ENCODE measurements at regions not wholly inside any gene's neighbourhood (a gene's known extent, or its start where the extent isn't known, plus 50 kb on each side); places are given as distances from the start of the nearest gene placed in this dataset.
"Not testable (repeated sequence)": the region's sequence is repeated elsewhere in the genome, so short reads cannot be mapped to it uniquely, and the experiment has no call there.

GRCh38 chr11:38784164-38784563, 2186.1 kb upstream of the RAG2 start:
- no peak overlapping the region for H3K4me3 Mint-ChIP-seq
- Histone ChIP-seq H3K27me3 (ENCODE audit: insufficient read depth, low read length, poor library complexity, severe bottlenecking) (no peaks in the 10 kb centered on the region), H3K4me3 (ENCODE audit: low read length) (no peak overlapping the region), H3K36me3 (ENCODE audit: insufficient read depth, low read length) (no peaks in the 10 kb centered on the region), H3K4me1 (ENCODE audit: insufficient read depth, low read length) (no peaks in the 10 kb centered on the region), H3K27ac (ENCODE audit: low read depth, low read length) (no peak overlapping the region), H3K9me3 (ENCODE audit: low read length) (no peaks in the 10 kb centered on the region)
- POLR2A ChIA-PET: no interaction called here
- CTCF ChIA-PET: no interaction called here
- no peak overlapping the region for H3K27ac Mint-ChIP-seq
- H3K4me1 Mint-ChIP-seq: no peaks in the 10 kb centered on the region
- DNase-seq: no peak
- H3K27me3 Mint-ChIP-seq: peaks cover 0 to 2% of the 10 kb centered on the region in 2 donors
- no peaks in the 10 kb centered on the region for H3K36me3 Mint-ChIP-seq
- peaks cover 4 to 21% (median 10%) of the 10 kb centered on the region in 5 donors for H3K9me3 Mint-ChIP-seq

DNA sequence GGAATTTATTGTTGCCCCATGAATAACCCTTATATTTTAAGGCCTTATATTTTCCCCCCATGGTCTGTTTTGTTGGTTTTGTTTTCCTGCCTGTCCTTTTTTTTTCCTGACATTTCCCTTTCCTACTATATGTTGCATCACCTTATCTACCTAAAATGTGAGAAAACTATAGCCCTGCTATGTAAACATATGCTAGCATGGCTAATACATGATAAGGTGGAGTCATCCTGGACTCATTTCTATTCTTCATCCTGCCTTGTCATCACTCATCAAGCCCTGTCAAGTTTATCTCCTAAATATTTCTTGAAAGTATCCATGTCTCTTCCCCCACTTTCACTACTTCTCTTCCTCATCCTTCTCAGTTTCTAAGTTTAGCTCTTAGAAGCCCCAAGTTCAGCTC, 2168.8 kb upstream of the RAG2 start:
- H3K4me3 ChIP-seq (ENCODE audit: low read length): no peak overlapping the region
- ChIA-PET CTCF (no interaction called here), POLR2A (no interaction called here)
- H3K27me3 Mint-ChIP-seq: no peaks in the 10 kb centered on the region
- H3K4me3 Mint-ChIP-seq: no peak overlapping the region
- H3K27ac ChIP-seq (ENCODE audit: low read depth, low read length): no peak overlapping the region
- no peaks in the 10 kb centered on the region for H3K27me3 ChIP-seq (ENCODE audit: insufficient read depth, low read length, poor library complexity, severe bottlenecking)
- peaks cover 11 to 18% (median 16%) of the 10 kb centered on the region in 5 donors for H3K9me3 Mint-ChIP-seq
- no peaks in the 10 kb centered on the region for H3K36me3 Mint-ChIP-seq
- H3K4me1 ChIP-seq (ENCODE audit: insufficient read depth, low read length): no peaks in the 10 kb centered on the region
- no peaks in the 10 kb centered on the region for H3K9me3 ChIP-seq (ENCODE audit: low read length)
- no peaks in the 10 kb centered on the region for H3K36me3 ChIP-seq (ENCODE audit: insufficient read depth, low read length)
- H3K27ac Mint-ChIP-seq: no peak overlapping the region
- H3K4me1 Mint-ChIP-seq: no peaks in the 10 kb centered on the region
- no peak for DNase-seq

DNA sequence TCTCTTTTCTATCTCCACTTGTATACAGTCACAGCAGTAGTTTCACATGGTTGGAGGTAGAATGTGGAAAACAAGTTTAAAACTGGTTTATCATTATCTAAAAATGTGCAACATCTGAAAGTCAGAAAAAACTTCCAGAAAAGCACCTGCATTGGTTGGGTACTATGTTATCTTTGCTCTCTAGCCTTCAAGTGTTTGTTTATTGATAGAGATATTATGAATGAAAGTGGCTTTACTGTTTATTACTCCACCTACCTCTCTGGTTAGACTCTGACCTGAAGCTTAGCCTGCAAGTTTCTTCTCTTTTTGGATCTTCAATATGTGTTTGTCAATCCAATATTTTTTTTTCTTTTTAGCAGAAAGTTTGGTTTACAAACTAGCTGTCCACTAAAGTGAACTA, 2161.4 kb upstream of the RAG2 start:
- H3K4me3 Mint-ChIP-seq: no peak overlapping the region
- H3K27ac Mint-ChIP-seq: no peak overlapping the region
- no peak for DNase-seq
- H3K4me3 ChIP-seq (ENCODE audit: low read length): no peak overlapping the region
- peaks cover 2 to 10% (median 5%) of the 10 kb centered on the region in 5 donors for H3K9me3 Mint-ChIP-seq
- H3K27me3 Mint-ChIP-seq: no peaks in the 10 kb centered on the region
- H3K36me3 ChIP-seq (ENCODE audit: insufficient read depth, low read length): no peaks in the 10 kb centered on the region
- no peaks in the 10 kb centered on the region for H3K9me3 ChIP-seq (ENCODE audit: low read length)
- H3K27ac ChIP-seq (ENCODE audit: low read depth, low read length): no peak overlapping the region
- no peaks in the 10 kb centered on the region for H3K27me3 ChIP-seq (ENCODE audit: insufficient read depth, low read length, poor library complexity, severe bottlenecking)
- no peaks in the 10 kb centered on the region for H3K4me1 Mint-ChIP-seq
- no peaks in the 10 kb centered on the region for H3K36me3 Mint-ChIP-seq
- POLR2A ChIA-PET: no interaction called here
- H3K4me1 ChIP-seq (ENCODE audit: insufficient read depth, low read length): no peaks in the 10 kb centered on the region
- CTCF ChIA-PET: no interaction called here

- Histone ChIP-seq H3K27me3 (ENCODE audit: insufficient read depth, low read length, poor library complexity, severe bottlenecking) (no peaks in the 10 kb centered on the region), H3K27ac (ENCODE audit: low read depth, low read length) (no peak overlapping the region), H3K4me1 (ENCODE audit: insufficient read depth, low read length) (no peaks in the 10 kb centered on the region), H3K4me3 (ENCODE audit: low read length) (no peak overlapping the region), H3K36me3 (ENCODE audit: insufficient read depth, low read length) (no peaks in the 10 kb centered on the region), H3K9me3 (ENCODE audit: low read length) (no peaks in the 10 kb centered on the region)
- Mint-ChIP-seq H3K4me3 (no peak overlapping the region), H3K9me3 (peaks cover 5 to 17% (median 8%) of the 10 kb centered on the region in 5 donors), H3K27me3 (no peaks in the 10 kb centered on the region), H3K27ac (no peak overlapping the region), H3K36me3 (no peaks in the 10 kb centered on the region), H3K4me1 (no peaks in the 10 kb centered on the region)
- ChIA-PET CTCF (no interaction called here), POLR2A (no interaction called here)
- no peak for DNase-seq
These were observed 2158.5 kb upstream of the RAG2 start for GRCh38 chr11:38756537-38756936.

- Histone ChIP-seq H3K27ac (ENCODE audit: low read depth, low read length) (no peak overlapping the region), H3K27me3 (ENCODE audit: insufficient read depth, low read length, poor library complexity, severe bottlenecking) (no peaks in the 10 kb centered on the region), H3K36me3 (ENCODE audit: insufficient read depth, low read length) (no peaks in the 10 kb centered on the region), H3K9me3 (ENCODE audit: low read length) (no peaks in the 10 kb centered on the region), H3K4me1 (ENCODE audit: insufficient read depth, low read length) (no peaks in the 10 kb centered on the region), H3K4me3 (ENCODE audit: low read length) (no peak overlapping the region)
- no peaks in the 10 kb centered on the region for H3K4me1 Mint-ChIP-seq
- CTCF ChIA-PET: no interaction called here
- no peak overlapping the region for H3K4me3 Mint-ChIP-seq
- no peaks in the 10 kb centered on the region for H3K36me3 Mint-ChIP-seq
- no peaks in the 10 kb centered on the region for H3K27me3 Mint-ChIP-seq
- POLR2A ChIA-PET: no interaction called here
- H3K9me3 Mint-ChIP-seq: peaks cover 7 to 27% (median 10%) of the 10 kb centered on the region in 5 donors
- no peak for DNase-seq
- H3K27ac Mint-ChIP-seq: no peak overlapping the region
These were observed 2153.4 kb upstream of the RAG2 start for GRCh38 chr11:38751421-38751820.

DNA sequence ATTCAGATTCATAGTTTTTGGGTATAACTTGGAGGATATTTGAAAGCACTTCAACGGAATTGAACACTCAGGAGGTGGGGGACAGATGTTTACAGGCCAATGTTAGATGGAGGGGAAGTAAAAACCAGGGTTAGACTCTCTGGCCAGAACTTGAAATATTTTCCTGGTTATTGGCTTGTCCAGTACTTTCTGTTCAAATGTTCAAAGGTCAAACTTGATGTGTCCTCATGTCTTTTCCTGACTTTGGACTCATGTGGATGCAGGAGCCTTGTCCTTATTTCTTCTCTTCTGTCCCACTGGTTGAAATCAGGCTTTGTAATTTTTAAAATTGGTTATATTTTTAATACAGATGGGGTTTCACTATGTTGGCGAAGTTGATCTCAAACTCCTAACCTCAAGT, 2148.5 kb upstream of the RAG2 start:
- peaks cover 2 to 14% (median 6%) of the 10 kb centered on the region in 5 donors for H3K9me3 Mint-ChIP-seq

DNA sequence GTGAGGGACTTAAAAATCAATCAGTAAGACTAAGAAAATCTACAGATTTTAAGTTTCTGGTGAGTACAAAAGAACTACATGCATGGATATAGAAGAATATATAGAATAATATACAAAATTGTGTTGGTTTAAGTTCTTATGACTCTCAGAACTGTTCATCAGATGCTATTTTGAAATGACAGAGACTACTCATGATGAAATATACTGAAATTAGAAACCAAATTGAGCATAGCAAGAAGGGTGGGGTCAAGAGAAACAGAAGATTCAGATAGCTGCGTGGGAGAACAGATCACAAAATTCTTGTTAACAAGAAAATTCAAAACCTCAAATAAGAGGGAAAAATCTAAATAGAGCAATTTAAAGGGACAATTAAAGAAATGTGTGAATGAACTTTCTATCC, 2125.3 kb upstream of the RAG2 start:
- H3K36me3 Mint-ChIP-seq: no peaks in the 10 kb centered on the region
- H3K4me1 ChIP-seq (ENCODE audit: insufficient read depth, low read length): no peaks in the 10 kb centered on the region
- H3K4me1 Mint-ChIP-seq: no peaks in the 10 kb centered on the region
- no peaks in the 10 kb centered on the region for H3K36me3 ChIP-seq (ENCODE audit: insufficient read depth, low read length)
- no peak overlapping the region for H3K4me3 Mint-ChIP-seq
- no peak for DNase-seq
- no peaks in the 10 kb centered on the region for H3K27me3 Mint-ChIP-seq
- CTCF ChIA-PET: no interaction called here
- POLR2A ChIA-PET: no interaction called here
- H3K27ac ChIP-seq (ENCODE audit: low read depth, low read length): no peak overlapping the region
- no peaks in the 10 kb centered on the region for H3K27me3 ChIP-seq (ENCODE audit: insufficient read depth, low read length, poor library complexity, severe bottlenecking)
- peaks cover 5 to 26% (median 11%) of the 10 kb centered on the region in 5 donors for H3K9me3 Mint-ChIP-seq
- no peak overlapping the region for H3K4me3 ChIP-seq (ENCODE audit: low read length)
- no peak overlapping the region for H3K27ac Mint-ChIP-seq
- no peaks in the 10 kb centered on the region for H3K9me3 ChIP-seq (ENCODE audit: low read length)

More for the DNA sequence above, 2148.5 kb upstream of the RAG2 start:
- H3K4me1 Mint-ChIP-seq; H3K9me3 ChIP-seq (ENCODE audit: low read length); H3K36me3 ChIP-seq (ENCODE audit: insufficient read depth, low read length); H3K4me1 ChIP-seq (ENCODE audit: insufficient read depth, low read length); H3K36me3 Mint-ChIP-seq; CTCF ChIA-PET; POLR2A ChIA-PET; H3K27me3 Mint-ChIP-seq; H3K4me3 Mint-ChIP-seq; H3K4me3 ChIP-seq (ENCODE audit: low read length); H3K27ac Mint-ChIP-seq; H3K27me3 ChIP-seq (ENCODE audit: insufficient read depth, low read length, poor library complexity, severe bottlenecking); H3K27ac ChIP-seq (ENCODE audit: low read depth, low read length); DNase-seq: not testable (repeated sequence)

GRCh38 chr11:38721586-38722315, 2123.7 kb upstream of the RAG2 start:
- no peaks in the 10 kb centered on the region for H3K9me3 ChIP-seq (ENCODE audit: low read length)
- H3K27ac ChIP-seq (ENCODE audit: low read depth, low read length): no peak overlapping the region
- H3K36me3 ChIP-seq (ENCODE audit: insufficient read depth, low read length): no peaks in the 10 kb centered on the region
- no peaks in the 10 kb centered on the region for H3K27me3 ChIP-seq (ENCODE audit: insufficient read depth, low read length, poor library complexity, severe bottlenecking)
- no peak for DNase-seq
- H3K36me3 Mint-ChIP-seq: no peaks in the 10 kb centered on the region
- ChIA-PET POLR2A (no interaction called here), CTCF (no interaction called here)
- peaks cover 3 to 24% (median 6%) of the 10 kb centered on the region in 5 donors for H3K9me3 Mint-ChIP-seq
- H3K4me1 ChIP-seq (ENCODE audit: insufficient read depth, low read length): no peaks in the 10 kb centered on the region
- H3K4me1 Mint-ChIP-seq: no peaks in the 10 kb centered on the region
- no peak overlapping the region for H3K4me3 Mint-ChIP-seq
- H3K27me3 Mint-ChIP-seq: no peaks in the 10 kb centered on the region
- H3K4me3 ChIP-seq (ENCODE audit: low read length): no peak overlapping the region
- H3K27ac Mint-ChIP-seq: no peak overlapping the region

DNA sequence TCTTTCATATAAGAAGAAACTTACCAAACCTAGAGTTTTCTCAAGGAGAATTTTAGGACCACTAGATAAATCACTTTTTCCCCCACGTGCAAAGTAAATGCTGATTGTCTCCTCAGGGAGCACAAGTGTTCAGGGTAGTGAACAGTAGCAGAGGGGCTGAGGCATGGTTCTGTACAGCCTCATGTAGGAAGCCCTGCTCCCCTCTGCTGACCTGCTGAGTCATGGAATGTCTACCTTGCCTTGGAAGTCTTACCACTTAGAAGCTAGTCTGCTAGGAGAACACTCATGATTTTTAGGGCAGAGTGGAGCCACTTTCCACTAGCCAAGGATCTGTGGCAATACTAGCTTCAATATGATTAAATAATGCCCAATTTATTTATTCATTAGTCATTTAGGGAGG, 2120.6 kb upstream of the RAG2 start:
- Histone ChIP-seq H3K27ac (ENCODE audit: low read depth, low read length) (no peak overlapping the region), H3K9me3 (ENCODE audit: low read length) (no peaks in the 10 kb centered on the region), H3K27me3 (ENCODE audit: insufficient read depth, low read length, poor library complexity, severe bottlenecking) (no peaks in the 10 kb centered on the region), H3K4me3 (ENCODE audit: low read length) (no peak overlapping the region), H3K36me3 (ENCODE audit: insufficient read depth, low read length) (no peaks in the 10 kb centered on the region), H3K4me1 (ENCODE audit: insufficient read depth, low read length) (no peaks in the 10 kb centered on the region)
- Mint-ChIP-seq H3K9me3 (peaks cover 4 to 37% (median 7%) of the 10 kb centered on the region in 5 donors), H3K27ac (no peak overlapping the region), H3K36me3 (no peaks in the 10 kb centered on the region), H3K4me3 (no peak overlapping the region), H3K27me3 (no peaks in the 10 kb centered on the region), H3K4me1 (no peaks in the 10 kb centered on the region)
- POLR2A ChIA-PET: no interaction called here
- DNase-seq: no peak
- CTCF ChIA-PET: no interaction called here

Measured in CD8-positive, alpha-beta memory T cell (primary cell).